ENCODE measurements at regions not wholly inside any gene's neighbourhood (a gene's known extent, or its start where the extent isn't known, plus 50 kb on each side); places are given as distances from the start of the nearest gene placed in this dataset.

DNA sequence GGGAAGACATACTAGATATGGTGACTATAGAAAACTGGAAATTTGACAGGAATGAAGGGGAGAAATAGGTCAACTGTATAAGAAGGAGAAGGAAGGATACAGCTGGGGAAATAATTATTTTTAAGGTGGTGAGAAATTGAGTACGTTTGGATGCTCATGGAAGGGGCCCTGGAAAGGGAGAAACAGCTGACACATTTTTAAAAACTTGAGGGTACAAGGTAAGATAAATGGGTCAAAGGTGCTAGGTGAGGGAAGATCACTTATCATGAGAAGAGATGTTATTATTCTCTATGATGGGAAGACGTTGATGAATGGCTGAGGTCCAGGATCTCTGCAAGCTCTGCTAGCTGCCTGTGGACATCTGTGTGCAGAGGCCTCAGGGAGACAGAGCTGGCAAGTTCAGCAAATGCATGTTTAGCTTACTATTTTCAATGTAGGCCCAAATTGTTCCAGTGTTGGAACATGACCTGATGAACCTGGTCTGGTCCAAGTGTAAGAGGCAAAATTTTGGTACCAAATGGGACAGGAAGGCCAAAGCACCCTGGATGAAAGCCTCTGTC is 181.7 kb downstream of the MTRR start:
- Histone ChIP-seq H3K9ac (ENCODE audit: low read depth, low read length) (no peak overlapping the region), H3K27ac (ENCODE audit: low read depth, low read length) (no peak overlapping the region), H3K4me1 (ENCODE audit: control insufficient read depth, insufficient read depth, low read length) (peaks cover 19% of the 10 kb centered on the region), H3K27me3 (ENCODE audit: control insufficient read depth, insufficient read depth, low read length) (no peaks in the 10 kb centered on the region), H3K4me3 (ENCODE audit: low read depth, low read length) (no peak overlapping the region), H3K36me3 (ENCODE audit: control insufficient read depth, insufficient read depth, low read length) (no peaks in the 10 kb centered on the region), H3K9me3 (ENCODE audit: control insufficient read depth, insufficient read depth, low read length) (no peaks in the 10 kb centered on the region)

- Histone ChIP-seq H3K36me3 (ENCODE audit: control insufficient read depth, insufficient read depth, low read length) (no peaks in the 10 kb centered on the region), H3K27me3 (ENCODE audit: control insufficient read depth, insufficient read depth, low read length) (no peaks in the 10 kb centered on the region), H3K9ac (ENCODE audit: low read depth, low read length) (no peak overlapping the region), H3K27ac (ENCODE audit: low read depth, low read length) (no peak overlapping the region), H3K9me3 (ENCODE audit: control insufficient read depth, insufficient read depth, low read length) (no peaks in the 10 kb centered on the region), H3K4me3 (ENCODE audit: low read depth, low read length) (no peak overlapping the region), H3K4me1 (ENCODE audit: control insufficient read depth, insufficient read depth, low read length) (no peaks in the 10 kb centered on the region)
Observed at GRCh38 chr5:8053270-8053669, 184.3 kb downstream of the MTRR start.

- Histone ChIP-seq H3K4me3 (ENCODE audit: low read depth, low read length) (no peak overlapping the region), H3K36me3 (ENCODE audit: control insufficient read depth, insufficient read depth, low read length) (no peaks in the 10 kb centered on the region), H3K9me3 (ENCODE audit: control insufficient read depth, insufficient read depth, low read length) (no peaks in the 10 kb centered on the region), H3K9ac (ENCODE audit: low read depth, low read length) (no peak overlapping the region), H3K4me1 (ENCODE audit: control insufficient read depth, insufficient read depth, low read length) (peaks cover 11% of the 10 kb centered on the region), H3K27ac (ENCODE audit: low read depth, low read length) (no peak overlapping the region), H3K27me3 (ENCODE audit: control insufficient read depth, insufficient read depth, low read length) (no peaks in the 10 kb centered on the region)
Observed at GRCh38 chr5:8057769-8058168, 188.8 kb downstream of the MTRR start.

GRCh38 chr5:8058616-8059190 is 189.8 kb downstream of the MTRR start:
- Histone ChIP-seq H3K9me3 (ENCODE audit: control insufficient read depth, insufficient read depth, low read length) (no peaks in the 10 kb centered on the region), H3K4me3 (ENCODE audit: low read depth, low read length) (no peak overlapping the region), H3K27ac (ENCODE audit: low read depth, low read length) (no peak overlapping the region), H3K4me1 (ENCODE audit: control insufficient read depth, insufficient read depth, low read length) (peaks cover 11% of the 10 kb centered on the region), H3K36me3 (ENCODE audit: control insufficient read depth, insufficient read depth, low read length) (no peaks in the 10 kb centered on the region), H3K9ac (ENCODE audit: low read depth, low read length) (no peak overlapping the region), H3K27me3 (ENCODE audit: control insufficient read depth, insufficient read depth, low read length) (no peaks in the 10 kb centered on the region)

- H3K4me3 ChIP-seq (ENCODE audit: low read depth, low read length) = no peak overlapping the region
- no peaks in the 10 kb centered on the region for H3K27me3 ChIP-seq (ENCODE audit: control insufficient read depth, insufficient read depth, low read length)
- no peak overlapping the region for H3K27ac ChIP-seq (ENCODE audit: low read depth, low read length)
Observed at GRCh38 chr5:8059337-8059736, 190.4 kb downstream of the MTRR start.

GRCh38 chr5:8060235-8060952 is 191.4 kb downstream of the MTRR start:
- no peak overlapping the region for H3K4me3 ChIP-seq (ENCODE audit: low read depth, low read length)
- H3K4me1 ChIP-seq (ENCODE audit: control insufficient read depth, insufficient read depth, low read length) = peaks cover 11% of the 10 kb centered on the region
- no peak overlapping the region for H3K9ac ChIP-seq (ENCODE audit: low read depth, low read length)
- no peaks in the 10 kb centered on the region for H3K9me3 ChIP-seq (ENCODE audit: control insufficient read depth, insufficient read depth, low read length)
- H3K36me3 ChIP-seq (ENCODE audit: control insufficient read depth, insufficient read depth, low read length) = no peaks in the 10 kb centered on the region
- H3K27me3 ChIP-seq (ENCODE audit: control insufficient read depth, insufficient read depth, low read length) = no peaks in the 10 kb centered on the region
- no peak overlapping the region for H3K27ac ChIP-seq (ENCODE audit: low read depth, low read length)

More at GRCh38 chr5:8059337-8059736, 190.4 kb downstream of the MTRR start:
- no peak overlapping the region for H3K9ac ChIP-seq (ENCODE audit: low read depth, low read length)
- no peaks in the 10 kb centered on the region for H3K9me3 ChIP-seq (ENCODE audit: control insufficient read depth, insufficient read depth, low read length)
- H3K4me1 ChIP-seq (ENCODE audit: control insufficient read depth, insufficient read depth, low read length) = peaks cover 11% of the 10 kb centered on the region
- H3K36me3 ChIP-seq (ENCODE audit: control insufficient read depth, insufficient read depth, low read length) = no peaks in the 10 kb centered on the region

GRCh38 chr5:8060953-8061429 is 192.0 kb downstream of the MTRR start:
- no peak overlapping the region for H3K27ac ChIP-seq (ENCODE audit: low read depth, low read length)
- no peak overlapping the region for H3K9ac ChIP-seq (ENCODE audit: low read depth, low read length)
- H3K9me3 ChIP-seq (ENCODE audit: control insufficient read depth, insufficient read depth, low read length) = no peaks in the 10 kb centered on the region
- H3K4me1 ChIP-seq (ENCODE audit: control insufficient read depth, insufficient read depth, low read length) = peaks cover 11% of the 10 kb centered on the region
- no peaks in the 10 kb centered on the region for H3K27me3 ChIP-seq (ENCODE audit: control insufficient read depth, insufficient read depth, low read length)
- no peaks in the 10 kb centered on the region for H3K36me3 ChIP-seq (ENCODE audit: control insufficient read depth, insufficient read depth, low read length)
- H3K4me3 ChIP-seq (ENCODE audit: low read depth, low read length) = no peak overlapping the region

DNA sequence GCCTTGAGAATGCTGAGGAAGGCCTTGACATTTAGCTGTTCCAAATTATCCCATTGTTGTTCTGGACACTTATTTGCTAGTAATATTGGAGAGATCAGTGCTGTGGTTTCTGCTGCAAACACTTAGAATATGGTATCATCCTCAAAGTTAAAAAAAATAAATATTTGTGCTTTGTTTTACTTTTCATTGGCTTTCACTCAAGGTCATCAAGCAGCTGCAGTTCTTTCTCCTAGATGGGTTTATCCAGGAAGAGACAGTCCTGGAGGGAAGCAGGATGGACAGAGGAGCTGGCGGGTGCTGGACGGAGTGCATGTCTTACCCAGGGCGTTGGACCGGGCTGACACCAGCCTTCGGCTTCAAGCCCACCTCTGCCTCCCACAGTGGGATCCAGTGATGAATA is 193.6 kb downstream of the MTRR start:
- Histone ChIP-seq H3K36me3 (ENCODE audit: control insufficient read depth, insufficient read depth, low read length) (no peaks in the 10 kb centered on the region), H3K9me3 (ENCODE audit: control insufficient read depth, insufficient read depth, low read length) (no peaks in the 10 kb centered on the region), H3K4me3 (ENCODE audit: low read depth, low read length) (no peak overlapping the region), H3K27me3 (ENCODE audit: control insufficient read depth, insufficient read depth, low read length) (no peaks in the 10 kb centered on the region), H3K9ac (ENCODE audit: low read depth, low read length) (no peak overlapping the region), H3K27ac (ENCODE audit: low read depth, low read length) (no peak overlapping the region), H3K4me1 (ENCODE audit: control insufficient read depth, insufficient read depth, low read length) (peaks cover 11% of the 10 kb centered on the region)

DNA sequence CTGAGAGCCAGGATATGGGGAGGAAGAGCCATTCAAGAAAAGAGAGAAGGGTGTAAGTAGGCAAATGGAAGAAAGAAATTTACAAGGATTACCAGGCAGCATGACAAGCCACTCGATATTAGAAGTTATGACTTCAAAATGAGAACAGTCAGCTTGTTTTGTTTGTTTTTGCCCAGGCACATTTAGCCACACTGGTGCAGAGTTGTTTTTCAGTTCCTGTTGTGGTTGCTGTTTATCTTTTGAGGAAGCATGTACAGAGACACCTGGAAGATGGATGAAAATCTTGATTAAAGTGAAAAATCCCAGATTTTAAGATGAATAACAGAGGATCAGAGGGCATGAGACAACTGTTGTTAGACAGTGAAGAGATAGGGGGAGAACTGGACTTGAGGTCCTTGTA is 199.1 kb downstream of the MTRR start:
- Histone ChIP-seq H3K9me3 (ENCODE audit: control insufficient read depth, insufficient read depth, low read length) (no peaks in the 10 kb centered on the region), H3K27me3 (ENCODE audit: control insufficient read depth, insufficient read depth, low read length) (no peaks in the 10 kb centered on the region), H3K4me1 (ENCODE audit: control insufficient read depth, insufficient read depth, low read length) (no peaks in the 10 kb centered on the region), H3K4me3 (ENCODE audit: low read depth, low read length) (no peak overlapping the region), H3K27ac (ENCODE audit: low read depth, low read length) (no peak overlapping the region), H3K9ac (ENCODE audit: low read depth, low read length) (no peak overlapping the region), H3K36me3 (ENCODE audit: control insufficient read depth, insufficient read depth, low read length) (no peaks in the 10 kb centered on the region)

DNA sequence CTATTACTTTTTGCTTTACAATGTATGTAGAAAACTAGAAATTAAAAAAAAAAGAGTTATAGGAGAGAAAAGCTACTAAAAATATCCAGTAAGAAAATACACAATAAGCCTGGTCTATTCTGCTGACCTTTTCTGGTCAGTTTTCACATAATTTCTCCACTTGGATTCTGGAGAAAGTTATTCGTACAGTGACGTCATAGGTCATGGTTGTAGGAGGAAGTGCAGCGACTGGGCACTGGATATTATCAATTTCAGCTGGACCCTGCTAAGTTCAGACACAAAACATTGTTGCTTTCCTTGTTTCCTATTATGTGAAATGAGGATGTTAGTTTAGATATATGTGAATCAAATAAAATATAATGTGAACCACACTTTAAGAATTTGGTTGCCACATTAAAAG is 201.2 kb downstream of the MTRR start:
- H3K36me3 ChIP-seq (ENCODE audit: control insufficient read depth, insufficient read depth, low read length) = no peaks in the 10 kb centered on the region
- no peak overlapping the region for H3K27ac ChIP-seq (ENCODE audit: low read depth, low read length)
- H3K4me3 ChIP-seq (ENCODE audit: low read depth, low read length) = no peak overlapping the region
- no peaks in the 10 kb centered on the region for H3K9me3 ChIP-seq (ENCODE audit: control insufficient read depth, insufficient read depth, low read length)
- no peak overlapping the region for H3K9ac ChIP-seq (ENCODE audit: low read depth, low read length)
- no peaks in the 10 kb centered on the region for H3K27me3 ChIP-seq (ENCODE audit: control insufficient read depth, insufficient read depth, low read length)
- H3K4me1 ChIP-seq (ENCODE audit: control insufficient read depth, insufficient read depth, low read length) = no peaks in the 10 kb centered on the region

GRCh38 chr5:8079056-8079455 is 210.1 kb downstream of the MTRR start:
- no peaks in the 10 kb centered on the region for H3K9me3 ChIP-seq (ENCODE audit: control insufficient read depth, insufficient read depth, low read length)
- no peak overlapping the region for H3K9ac ChIP-seq (ENCODE audit: low read depth, low read length)
- H3K27me3 ChIP-seq (ENCODE audit: control insufficient read depth, insufficient read depth, low read length) = no peaks in the 10 kb centered on the region
- no peak overlapping the region for H3K4me3 ChIP-seq (ENCODE audit: low read depth, low read length)
- H3K36me3 ChIP-seq (ENCODE audit: control insufficient read depth, insufficient read depth, low read length) = no peaks in the 10 kb centered on the region
- H3K4me1 ChIP-seq (ENCODE audit: control insufficient read depth, insufficient read depth, low read length) = no peaks in the 10 kb centered on the region
- H3K27ac ChIP-seq (ENCODE audit: low read depth, low read length) = no peak overlapping the region
